Fibroblast of pulmonary artery (primary cell): ENCODE measurements at regions not wholly inside any gene's neighbourhood (a gene's known extent, or its start where the extent isn't known, plus 50 kb on each side); places are given as distances from the start of the nearest gene placed in this dataset.

ENCODE experiments used
- DNase-seq: peaks from one replicate; pipeline ENCODE4 v3.0.0-alpha.2; 2010; ENCODE audit warnings: low read depth
- H3K4me3 ChIP-seq: replicated peaks from 2 replicates; pipeline ENCODE4 v1.5.1; 2011; ENCODE audit warnings: low read depth, mild to moderate bottlenecking, control low read depth, low read length, moderate library complexity
- TF ChIP-seq, protein P1 (sequence below): IDR thresholded peaks from 2 replicates; pipeline ENCODE4 v1.5.1; 2011; ENCODE audit warnings: mild to moderate bottlenecking, control low read depth, low read length, inconsistent platforms; ENCODE audit errors: missing control alignments

DNA sequence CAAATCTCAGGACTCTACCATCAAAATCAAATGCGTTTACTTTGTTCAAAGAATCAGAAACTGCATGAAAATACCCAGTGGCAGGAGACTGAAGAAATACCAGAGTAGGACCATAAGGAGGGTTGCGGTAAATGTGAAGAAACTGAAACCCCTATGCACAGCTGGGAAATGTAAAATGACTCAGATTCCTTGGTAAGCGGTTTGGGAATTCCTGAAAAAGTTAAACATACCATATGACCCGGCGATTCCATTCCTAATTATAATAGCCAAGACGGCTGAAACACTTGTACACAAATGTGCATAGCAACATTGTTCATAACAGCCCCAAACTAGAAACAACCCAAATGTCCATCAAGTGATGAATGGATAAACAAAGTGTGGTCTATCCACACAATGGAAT, 114.1 kb upstream of the GRAMD1B start:
- no peak overlapping the region for H3K4me3 ChIP-seq
- TF ChIP-seq, protein P1, sequence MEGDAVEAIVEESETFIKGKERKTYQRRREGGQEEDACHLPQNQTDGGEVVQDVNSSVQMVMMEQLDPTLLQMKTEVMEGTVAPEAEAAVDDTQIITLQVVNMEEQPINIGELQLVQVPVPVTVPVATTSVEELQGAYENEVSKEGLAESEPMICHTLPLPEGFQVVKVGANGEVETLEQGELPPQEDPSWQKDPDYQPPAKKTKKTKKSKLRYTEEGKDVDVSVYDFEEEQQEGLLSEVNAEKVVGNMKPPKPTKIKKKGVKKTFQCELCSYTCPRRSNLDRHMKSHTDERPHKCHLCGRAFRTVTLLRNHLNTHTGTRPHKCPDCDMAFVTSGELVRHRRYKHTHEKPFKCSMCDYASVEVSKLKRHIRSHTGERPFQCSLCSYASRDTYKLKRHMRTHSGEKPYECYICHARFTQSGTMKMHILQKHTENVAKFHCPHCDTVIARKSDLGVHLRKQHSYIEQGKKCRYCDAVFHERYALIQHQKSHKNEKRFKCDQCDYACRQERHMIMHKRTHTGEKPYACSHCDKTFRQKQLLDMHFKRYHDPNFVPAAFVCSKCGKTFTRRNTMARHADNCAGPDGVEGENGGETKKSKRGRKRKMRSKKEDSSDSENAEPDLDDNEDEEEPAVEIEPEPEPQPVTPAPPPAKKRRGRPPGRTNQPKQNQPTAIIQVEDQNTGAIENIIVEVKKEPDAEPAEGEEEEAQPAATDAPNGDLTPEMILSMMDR: no peak
- peak; percentile 24 for DNase-seq

DNA sequence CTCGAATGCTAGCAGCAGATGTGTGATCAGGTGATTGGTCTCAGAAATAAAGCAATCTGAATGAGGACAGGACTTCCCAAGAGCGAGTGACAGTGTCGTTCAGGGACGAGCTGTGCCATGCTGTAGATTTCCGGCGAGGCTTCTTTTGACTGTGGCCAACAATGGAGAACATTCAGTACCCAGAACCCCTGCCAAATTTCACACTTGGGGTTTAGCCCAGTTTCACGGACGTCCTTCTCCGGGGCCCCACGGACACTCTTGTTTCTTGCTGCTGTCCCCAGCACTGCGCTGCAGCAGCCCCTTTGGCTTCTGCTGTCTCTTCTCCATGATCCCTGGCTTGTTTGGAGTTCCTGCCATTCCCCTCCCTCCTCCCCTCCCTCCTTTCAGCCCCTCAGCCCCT, 115.1 kb upstream of the GRAMD1B start:
- no peak overlapping the region for H3K4me3 ChIP-seq
- TF ChIP-seq, protein P1: no peak
- DNase-seq: no peak

DNA sequence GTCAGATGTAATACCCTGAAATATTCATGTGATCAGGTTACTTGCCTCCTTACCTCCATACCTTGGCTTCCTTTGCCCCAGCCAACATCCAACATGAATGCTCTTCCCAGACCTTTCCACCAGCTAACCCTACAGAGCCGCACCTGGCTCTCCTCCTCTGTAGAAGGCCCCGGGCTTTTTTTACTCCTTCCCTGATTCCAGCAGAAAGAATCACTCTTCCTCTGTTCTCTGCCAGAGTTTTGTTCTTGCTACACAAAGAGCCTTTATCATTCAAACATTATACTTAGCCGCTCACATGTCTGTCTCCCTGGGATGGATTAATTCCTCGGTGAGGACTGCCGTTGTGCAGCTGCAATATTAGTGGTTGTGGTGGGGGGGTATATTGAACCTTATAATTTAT, 116.8 kb upstream of the GRAMD1B start:
- no peak for DNase-seq
- no peak overlapping the region for H3K4me3 ChIP-seq
- TF ChIP-seq, protein P1: no peak

DNA sequence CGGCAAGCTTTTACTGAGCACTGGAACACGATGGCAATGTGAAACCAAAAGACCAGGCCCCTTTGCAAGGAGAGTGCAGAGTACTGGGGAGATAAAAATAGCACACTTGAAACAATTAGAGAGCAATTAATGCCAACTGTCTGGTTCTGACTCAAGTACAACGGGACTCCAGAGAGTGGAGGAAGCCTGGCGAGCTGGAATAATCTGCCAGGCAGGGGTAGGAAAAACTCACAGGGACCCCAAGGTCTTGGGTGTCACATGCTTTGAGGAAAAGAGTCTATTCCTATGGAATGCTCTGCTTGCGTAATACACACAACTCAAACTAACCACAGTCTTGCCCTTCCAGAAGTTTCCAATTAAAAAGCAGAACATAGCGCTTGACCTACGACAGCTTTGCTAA, 113.0 kb upstream of the CLMP start:
- peak; percentile 49 for DNase-seq
- TF ChIP-seq, protein P1: no peak
- H3K4me3 ChIP-seq: no peak overlapping the region

DNA sequence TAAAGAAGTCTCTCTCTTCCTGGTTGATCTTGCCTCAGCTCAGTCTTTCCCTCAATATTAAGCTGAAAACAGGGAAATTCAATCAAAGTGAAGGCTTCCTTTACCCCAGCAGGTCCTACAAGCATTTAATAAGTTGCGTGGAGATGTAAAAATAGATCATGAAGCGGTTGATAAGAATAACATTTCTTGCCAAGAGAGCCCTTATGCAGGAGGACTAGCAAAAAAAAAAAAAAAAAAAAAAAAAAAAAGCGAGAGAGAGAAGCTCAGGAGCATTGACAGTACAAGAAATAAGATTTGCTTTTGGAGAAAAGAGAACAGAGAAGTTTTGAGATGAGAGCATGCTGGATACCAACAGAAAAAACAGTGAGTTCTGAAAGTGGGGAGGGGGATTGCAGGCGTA, 112.2 kb upstream of the CLMP start:
- H3K4me3 ChIP-seq: no peak overlapping the region
- TF ChIP-seq, protein P1: no peak
- DNase-seq: no peak

DNA sequence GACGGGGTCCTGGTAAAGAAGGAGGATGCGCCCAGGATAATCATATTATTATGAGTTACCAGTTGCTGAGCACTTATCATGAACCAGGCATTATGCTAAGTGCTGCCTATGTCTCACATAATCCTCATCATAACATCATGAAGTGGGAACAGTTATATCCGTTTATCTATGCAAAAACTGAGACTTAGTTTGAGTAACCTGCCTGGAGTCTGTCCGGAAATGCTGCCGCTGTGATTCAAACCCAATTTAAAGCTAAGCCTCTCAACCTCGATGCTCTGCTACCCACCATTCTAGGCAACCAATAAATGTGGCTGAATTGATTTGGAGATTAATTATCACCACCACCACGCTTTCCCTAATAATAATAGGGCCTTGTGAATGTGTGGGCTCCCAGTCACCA, 111.5 kb upstream of the CLMP start:
- no peak overlapping the region for H3K4me3 ChIP-seq
- no peak for DNase-seq
- TF ChIP-seq, protein P1: no peak

DNA sequence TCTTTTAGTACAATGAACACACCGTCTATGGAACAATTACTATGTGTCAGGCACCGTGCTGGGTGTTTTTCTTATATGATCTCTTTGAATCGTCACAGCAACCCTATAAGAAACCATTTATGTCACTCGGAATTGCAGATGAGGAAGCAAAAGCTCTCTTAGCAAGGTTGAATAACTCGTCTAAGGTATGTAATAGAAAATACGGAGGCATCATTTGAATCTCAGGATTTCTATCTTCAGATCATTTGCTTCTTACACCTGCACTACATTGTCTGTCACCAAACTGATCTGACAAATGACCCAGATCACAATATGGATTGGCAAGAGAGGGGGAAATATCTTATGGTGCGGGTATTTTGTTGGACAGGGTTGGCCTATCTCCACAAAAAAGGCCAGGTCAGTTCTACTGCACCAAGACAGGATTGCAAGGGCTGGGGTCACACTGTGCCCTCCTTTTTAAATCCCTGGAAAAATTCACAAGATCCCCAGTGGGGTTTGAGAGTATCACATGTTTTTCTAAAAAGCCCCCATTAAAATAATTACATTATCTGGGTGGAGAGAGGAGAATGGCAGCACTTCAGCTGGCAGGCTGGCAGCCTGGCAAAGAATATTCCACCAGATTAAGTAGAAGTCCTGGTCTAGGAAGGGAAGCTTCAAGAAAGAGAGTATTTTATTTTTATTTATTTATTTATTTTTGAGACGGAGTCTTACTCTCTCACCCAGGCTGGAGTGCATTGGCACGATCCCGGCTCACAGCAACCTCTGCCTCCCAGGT, 110.7 kb upstream of the CLMP start:
- TF ChIP-seq, protein P1: no peak
- no peak overlapping the region for H3K4me3 ChIP-seq
- no peak for DNase-seq
